Nephron (organoid): ENCODE measurements at regions not wholly inside any gene's neighbourhood (a gene's known extent, or its start where the extent isn't known, plus 50 kb on each side); places are given as distances from the start of the nearest gene placed in this dataset.

Experiments used
- H3K27ac Mint-ChIP-seq, 3 experiments: 2 replicates each; pipeline ENCODE4 v1.8.0; 2020; ENCODE audit warnings: mixed read lengths in 3 of 3, mild to moderate bottlenecking in 2 of 3, moderate library complexity in 1 of 3
- H3K27me3 Mint-ChIP-seq: 2 replicates; pipeline ENCODE4 v1.8.0; 2021; ENCODE audit warnings: low read depth, mild to moderate bottlenecking, moderate library complexity, mixed read lengths
- H3K36me3 Mint-ChIP-seq: 2 replicates; pipeline ENCODE4 v1.8.0; 2020; ENCODE audit warnings: low read depth, mixed read lengths
- H3K4me1 Mint-ChIP-seq: 2 replicates; pipeline ENCODE4 v1.8.0; 2020; ENCODE audit warnings: mixed read lengths
- H3K4me3 Mint-ChIP-seq, 3 experiments: 2 replicates each; pipeline ENCODE4 v1.8.0; 2020; ENCODE audit warnings: mild to moderate bottlenecking in 3 of 3, mixed read lengths in 3 of 3, moderate library complexity in 2 of 3
- H3K9me3 Mint-ChIP-seq: 2 replicates; pipeline ENCODE4 v1.8.0; 2020; ENCODE audit warnings: mixed read lengths
- TF ChIP-seq, protein P1 (sequence below), 3 experiments: fragments of 200-600 bp; sonication (generic); IDR thresholded peaks; one replicate each; pipeline ENCODE4 v1.5.0; 2021; ENCODE audit warnings: antibody characterized with exemption in 3 of 3; ENCODE audit not compliant: unreplicated experiment in 3 of 3

DNA sequence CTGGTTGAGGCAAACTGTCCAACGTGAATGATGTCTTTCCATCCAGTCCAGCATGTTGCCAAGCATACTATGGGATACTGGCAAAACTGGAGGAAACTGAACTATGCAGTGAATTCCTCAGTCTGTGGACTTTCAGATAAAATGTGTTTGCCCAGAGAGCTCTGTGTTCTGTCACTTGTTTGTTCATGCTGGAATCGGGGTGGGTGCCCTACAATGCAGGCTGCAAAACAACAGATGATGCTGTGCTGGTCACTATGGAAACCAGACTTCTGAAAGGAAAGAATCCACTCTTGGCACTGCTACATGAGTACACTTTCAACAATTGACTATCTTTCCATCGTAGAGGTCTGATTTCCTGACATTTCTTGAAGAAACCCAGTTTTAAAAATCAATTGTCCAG lies 272.5 kb upstream of the ARHGEF26 start:
- H3K36me3 Mint-ChIP-seq = no peaks in the 10 kb centered on the region
- no peaks in the 10 kb centered on the region for H3K27me3 Mint-ChIP-seq
- H3K27ac Mint-ChIP-seq = no peak overlapping the region
- TF ChIP-seq, protein P1, sequence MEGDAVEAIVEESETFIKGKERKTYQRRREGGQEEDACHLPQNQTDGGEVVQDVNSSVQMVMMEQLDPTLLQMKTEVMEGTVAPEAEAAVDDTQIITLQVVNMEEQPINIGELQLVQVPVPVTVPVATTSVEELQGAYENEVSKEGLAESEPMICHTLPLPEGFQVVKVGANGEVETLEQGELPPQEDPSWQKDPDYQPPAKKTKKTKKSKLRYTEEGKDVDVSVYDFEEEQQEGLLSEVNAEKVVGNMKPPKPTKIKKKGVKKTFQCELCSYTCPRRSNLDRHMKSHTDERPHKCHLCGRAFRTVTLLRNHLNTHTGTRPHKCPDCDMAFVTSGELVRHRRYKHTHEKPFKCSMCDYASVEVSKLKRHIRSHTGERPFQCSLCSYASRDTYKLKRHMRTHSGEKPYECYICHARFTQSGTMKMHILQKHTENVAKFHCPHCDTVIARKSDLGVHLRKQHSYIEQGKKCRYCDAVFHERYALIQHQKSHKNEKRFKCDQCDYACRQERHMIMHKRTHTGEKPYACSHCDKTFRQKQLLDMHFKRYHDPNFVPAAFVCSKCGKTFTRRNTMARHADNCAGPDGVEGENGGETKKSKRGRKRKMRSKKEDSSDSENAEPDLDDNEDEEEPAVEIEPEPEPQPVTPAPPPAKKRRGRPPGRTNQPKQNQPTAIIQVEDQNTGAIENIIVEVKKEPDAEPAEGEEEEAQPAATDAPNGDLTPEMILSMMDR (IDR thresholded peaks at IDR 0.05; ENCODE audit: unreplicated experiment in 3 of 3) = no peak
- no peak overlapping the region for H3K4me3 Mint-ChIP-seq
- no peaks in the 10 kb centered on the region for H3K9me3 Mint-ChIP-seq
- no peaks in the 10 kb centered on the region for H3K4me1 Mint-ChIP-seq

DNA sequence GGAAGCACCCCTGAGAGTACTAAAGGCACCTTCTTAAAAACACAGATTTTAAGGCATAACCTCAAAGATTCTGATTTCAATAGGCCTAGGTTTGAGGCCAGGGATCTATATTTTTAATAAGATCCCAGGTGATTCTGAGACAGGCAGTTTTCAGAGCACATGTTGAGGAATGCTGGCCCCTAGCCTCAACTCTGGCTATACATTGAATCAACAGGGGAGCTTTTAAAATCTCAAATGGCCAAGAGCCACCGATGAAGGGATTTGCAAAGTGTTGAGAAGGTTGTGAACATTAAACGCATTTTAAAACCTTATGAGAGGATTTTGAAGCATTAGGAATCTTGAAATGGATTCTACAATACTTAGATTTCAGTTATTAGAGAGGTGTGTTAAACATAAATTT lies 268.8 kb upstream of the ARHGEF26 start:
- Mint-ChIP-seq H3K27ac (no peak overlapping the region), H3K4me3 (no peak overlapping the region), H3K9me3 (no peaks in the 10 kb centered on the region), H3K4me1 (no peaks in the 10 kb centered on the region), H3K27me3 (peaks cover 2% of the 10 kb centered on the region), H3K36me3 (no peaks in the 10 kb centered on the region)
- TF ChIP-seq, protein P1 (IDR thresholded peaks at IDR 0.05; ENCODE audit: unreplicated experiment in 3 of 3) = no peak

DNA sequence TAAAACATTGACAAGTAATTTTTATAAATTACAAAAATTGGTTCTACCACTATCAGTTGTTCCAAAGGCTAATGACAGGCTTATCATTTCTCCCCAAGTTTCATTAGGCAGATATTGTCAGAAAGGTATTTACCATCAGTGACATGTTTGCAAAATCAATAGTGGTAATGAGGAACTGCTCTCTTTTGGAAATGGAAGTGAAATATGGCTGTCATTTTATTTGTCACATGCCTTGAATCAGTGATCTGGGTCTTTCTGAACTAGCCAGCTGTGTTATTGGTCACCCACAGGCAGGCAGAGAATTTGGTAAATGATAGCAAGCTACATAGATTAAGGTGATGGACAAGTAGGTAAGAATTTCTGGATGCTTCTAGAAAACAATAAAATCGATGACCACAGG lies 268.0 kb upstream of the ARHGEF26 start:
- no peak overlapping the region for H3K27ac Mint-ChIP-seq
- H3K4me1 Mint-ChIP-seq = no peaks in the 10 kb centered on the region
- H3K9me3 Mint-ChIP-seq = no peaks in the 10 kb centered on the region
- no peak overlapping the region for H3K4me3 Mint-ChIP-seq
- peaks cover 4% of the 10 kb centered on the region for H3K27me3 Mint-ChIP-seq
- TF ChIP-seq, protein P1 (IDR thresholded peaks at IDR 0.05; ENCODE audit: unreplicated experiment in 3 of 3) = no peak
- no peaks in the 10 kb centered on the region for H3K36me3 Mint-ChIP-seq

DNA sequence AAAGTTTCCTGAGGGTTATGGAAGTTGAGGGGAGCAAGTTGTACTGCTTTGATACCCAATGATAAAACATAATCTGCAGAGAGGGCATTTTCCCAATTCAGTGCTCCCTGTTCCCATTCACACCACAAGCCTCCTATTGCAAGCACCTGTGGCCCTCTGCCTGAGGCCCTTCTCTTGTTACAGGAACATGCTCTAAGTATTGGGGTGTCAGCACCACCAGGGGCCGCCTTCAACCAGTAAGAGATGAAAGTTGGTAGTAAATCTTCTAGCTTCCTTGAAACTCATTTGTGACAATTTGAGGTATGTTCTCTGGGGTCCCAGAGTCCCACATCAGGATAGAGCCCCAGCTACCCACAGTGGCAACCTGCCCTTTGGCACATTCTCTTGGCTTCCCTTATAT lies 265.4 kb upstream of the ARHGEF26 start:
- Mint-ChIP-seq H3K4me1 (no peaks in the 10 kb centered on the region), H3K9me3 (no peaks in the 10 kb centered on the region), H3K27ac (no peak overlapping the region), H3K36me3 (no peaks in the 10 kb centered on the region), H3K27me3 (peaks cover 4% of the 10 kb centered on the region), H3K4me3 (no peak overlapping the region)
- TF ChIP-seq, protein P1 (IDR thresholded peaks at IDR 0.05; ENCODE audit: unreplicated experiment in 3 of 3) = no peak

DNA sequence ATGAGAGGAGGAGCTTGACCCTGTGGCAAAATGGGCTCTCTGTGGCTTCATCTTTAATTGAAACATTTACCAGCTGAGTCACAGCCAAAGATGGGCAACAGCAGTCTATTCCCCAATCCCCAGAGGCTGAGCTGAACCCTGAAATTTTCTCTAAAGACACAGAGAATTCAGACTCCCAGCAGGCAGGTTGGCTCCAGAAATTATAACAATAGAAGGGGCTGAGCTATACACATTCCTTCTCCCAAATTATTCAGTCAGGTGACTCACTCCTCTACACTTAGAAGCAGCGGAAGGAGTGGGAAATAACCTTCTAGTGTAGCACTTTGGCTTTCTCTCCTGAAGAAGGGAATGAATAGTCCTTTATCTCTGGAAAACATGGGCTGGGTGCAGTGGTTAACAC lies 264.3 kb upstream of the ARHGEF26 start:
- Mint-ChIP-seq H3K36me3 (no peaks in the 10 kb centered on the region), H3K27me3 (peaks cover 4% of the 10 kb centered on the region), H3K9me3 (no peaks in the 10 kb centered on the region), H3K4me3 (no peak overlapping the region), H3K27ac (no peak overlapping the region), H3K4me1 (no peaks in the 10 kb centered on the region)
- TF ChIP-seq, protein P1 (IDR thresholded peaks at IDR 0.05; ENCODE audit: unreplicated experiment in 3 of 3) = no peak

DNA sequence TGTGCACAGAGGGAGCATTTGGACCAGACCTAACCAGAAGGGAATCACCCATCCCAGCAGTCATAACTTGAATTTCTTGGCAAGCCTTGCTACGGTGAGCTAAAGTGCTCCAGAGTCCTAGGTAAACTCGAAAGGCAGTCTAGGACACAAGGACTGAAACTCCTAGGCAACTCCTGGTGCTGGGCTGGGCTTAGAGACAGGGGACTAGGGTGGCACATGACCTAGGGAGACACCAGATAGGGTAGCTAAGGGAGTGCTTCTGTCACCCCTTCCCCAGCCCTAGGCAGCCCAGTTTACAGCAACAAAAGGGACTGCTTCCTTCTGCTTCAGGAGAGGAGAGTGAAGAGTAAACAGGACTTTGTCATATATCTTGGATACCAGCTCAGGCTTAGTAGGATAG lies 256.4 kb upstream of the ARHGEF26 start:
- H3K27me3 Mint-ChIP-seq = no peaks in the 10 kb centered on the region

More for the DNA sequence above, 256.4 kb upstream of the ARHGEF26 start:
- TF ChIP-seq, protein P1 (IDR thresholded peaks at IDR 0.05; ENCODE audit: unreplicated experiment in 3 of 3) = no peak
- no peaks in the 10 kb centered on the region for H3K4me1 Mint-ChIP-seq
- peaks cover 12% of the 10 kb centered on the region for H3K9me3 Mint-ChIP-seq
- no peaks in the 10 kb centered on the region for H3K36me3 Mint-ChIP-seq
- H3K27ac Mint-ChIP-seq = no peak overlapping the region
- no peak overlapping the region for H3K4me3 Mint-ChIP-seq
